ENCODE measurements at regions not wholly inside any gene's neighbourhood (a gene's known extent, or its start where the extent isn't known, plus 50 kb on each side); places are given as distances from the start of the nearest gene placed in this dataset.

DNA sequence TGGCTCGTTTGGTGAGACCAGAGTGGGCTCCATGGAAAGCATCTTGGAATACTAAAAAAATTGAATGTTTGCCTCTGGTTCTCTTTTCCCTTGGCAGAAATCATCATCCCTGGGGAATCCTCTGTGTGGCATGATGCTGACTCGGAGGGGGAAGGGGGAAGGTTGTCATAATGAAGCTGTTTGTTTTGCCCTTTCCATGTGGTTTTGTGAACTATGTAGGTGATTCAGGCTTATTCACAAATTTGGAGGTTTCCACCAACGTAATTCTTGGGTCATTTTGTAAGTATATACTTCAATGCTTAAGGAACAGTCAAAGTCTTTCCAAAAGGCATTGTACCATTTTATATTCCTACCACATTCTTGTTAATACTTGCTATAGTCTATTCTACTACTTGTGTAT is 754.0 kb upstream of the FAT3 start:
- no peak for DNase-seq (ENCODE audit: low spot score)

DNA sequence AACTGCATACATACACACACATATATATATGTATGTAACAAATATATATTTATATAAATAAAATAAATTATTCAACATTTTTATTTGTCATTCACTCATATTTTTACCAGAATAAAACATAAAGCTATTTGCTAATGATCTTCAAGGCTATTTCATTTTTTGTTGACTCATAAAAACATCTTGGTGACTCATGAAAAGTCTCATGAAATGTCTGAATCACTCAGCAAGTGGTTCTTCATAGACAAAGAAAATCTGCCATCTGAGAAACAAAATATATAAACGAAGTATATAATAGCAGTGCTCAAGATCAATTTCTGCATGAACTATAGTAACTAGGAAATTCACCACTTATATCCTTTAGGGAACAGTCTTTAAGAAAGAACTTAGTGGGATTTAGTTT is 764.8 kb upstream of the FAT3 start:
- no peak for DNase-seq (ENCODE audit: low spot score)

DNA sequence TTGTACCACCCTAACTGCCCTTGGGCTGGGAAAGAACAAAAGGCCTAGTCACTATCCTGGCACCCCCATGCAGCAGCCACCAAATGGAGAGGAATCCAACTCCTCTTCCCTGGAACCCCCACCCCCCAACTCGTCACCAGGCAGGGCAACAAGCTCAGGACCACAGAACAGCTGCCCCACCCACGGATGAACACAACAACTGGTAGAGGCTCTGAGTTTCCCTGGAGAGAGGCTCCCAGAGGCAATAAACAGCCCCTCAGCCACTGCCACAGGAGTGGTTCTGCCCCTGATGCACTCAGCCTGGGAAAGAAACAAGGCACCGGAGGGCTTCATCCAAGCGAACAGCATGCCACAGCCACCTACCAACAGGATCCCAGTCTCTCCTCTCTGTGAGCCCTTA is 778.4 kb upstream of the FAT3 start:
- DNase-seq (ENCODE audit: low spot score) = no peak

DNA sequence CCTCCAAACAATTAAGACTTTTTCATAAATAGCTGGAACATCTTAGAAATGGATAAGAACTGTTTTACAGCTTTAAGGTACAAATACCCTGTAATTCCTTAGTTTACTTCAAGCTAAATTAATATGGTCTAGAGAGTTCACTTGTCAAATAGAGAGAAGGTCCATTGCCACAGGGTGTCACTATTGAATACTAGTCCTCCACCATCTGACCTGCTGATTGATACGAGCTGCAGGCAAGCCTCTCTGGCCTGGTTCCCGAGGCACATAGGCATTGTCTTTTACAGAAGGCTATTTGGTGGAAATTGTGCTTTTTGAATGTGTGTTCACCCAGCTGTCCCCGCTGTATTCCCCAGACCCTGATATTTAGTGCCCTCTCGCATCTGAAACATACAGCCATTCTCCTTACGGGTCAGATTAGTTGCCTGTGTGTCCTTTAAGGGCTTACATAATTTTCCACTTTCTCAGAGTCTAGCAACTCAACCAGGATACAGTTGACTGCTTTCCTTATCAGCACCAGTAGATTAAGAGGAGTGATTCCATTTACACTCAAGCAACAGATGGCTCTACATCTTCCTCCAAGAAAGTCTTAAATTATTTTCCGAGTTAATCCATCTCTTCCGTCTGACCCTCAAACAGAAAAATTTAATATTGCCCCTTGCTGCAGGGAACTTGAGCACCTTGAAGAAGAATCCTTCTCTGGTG is 788.8 kb upstream of the FAT3 start:
- DNase-seq (ENCODE audit: low spot score) = no peak

DNA sequence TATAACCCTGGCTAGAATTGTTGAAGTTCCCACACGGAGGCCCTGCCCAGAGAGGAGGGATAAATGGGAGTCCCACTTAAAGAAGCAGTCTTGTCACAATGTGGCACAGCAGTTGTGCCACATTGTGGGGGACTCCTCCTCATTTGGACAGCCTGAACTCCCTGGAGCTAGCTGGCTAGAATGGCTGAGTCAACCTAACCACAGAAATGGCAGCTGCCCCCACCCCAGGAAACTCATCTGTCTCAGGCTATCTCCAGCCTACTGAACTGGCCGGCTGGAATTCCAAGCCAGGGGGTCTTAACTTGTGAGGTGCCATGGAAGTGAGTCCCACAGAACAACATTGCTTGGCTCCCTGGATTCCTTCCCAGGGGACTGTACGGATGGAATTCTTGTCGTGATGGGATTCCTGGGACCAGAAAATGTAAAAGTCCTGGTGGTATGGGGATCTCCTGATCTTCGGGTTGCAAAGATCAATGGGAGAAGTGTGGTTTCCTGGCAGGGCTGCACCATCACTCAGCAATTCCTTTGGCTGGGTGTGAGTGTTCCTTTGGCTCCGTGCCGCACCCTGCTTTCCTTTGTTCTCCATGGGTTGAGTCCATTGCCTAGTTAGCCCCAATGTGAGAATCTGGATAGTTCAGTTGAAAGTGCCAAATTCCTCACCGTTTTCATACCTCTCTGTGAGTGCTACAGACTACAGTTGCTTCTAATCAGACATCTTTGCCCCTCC is 791.2 kb upstream of the FAT3 start:
- DNase-seq (ENCODE audit: low spot score) = no peak

DNA sequence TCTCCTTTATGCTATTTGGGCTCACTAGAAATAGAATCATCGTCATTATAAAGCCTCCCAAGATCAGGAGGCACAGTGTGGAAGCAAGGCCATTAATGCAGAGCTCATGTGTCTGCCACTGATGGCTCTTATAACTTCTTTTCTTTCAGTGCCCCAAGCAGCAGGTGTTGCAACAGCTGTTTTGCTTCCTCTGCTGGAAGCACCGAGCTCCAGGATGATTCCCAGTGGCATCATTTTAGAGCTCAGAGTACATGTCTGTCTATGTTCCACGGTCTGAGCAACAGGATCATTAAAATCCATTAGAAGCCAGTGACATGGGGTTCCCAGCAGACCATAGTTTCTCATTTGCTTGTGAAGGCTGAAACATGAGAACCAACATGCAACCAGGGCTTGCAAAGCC is 803.0 kb upstream of the FAT3 start:
- DNase-seq (ENCODE audit: low spot score) = no peak

DNA sequence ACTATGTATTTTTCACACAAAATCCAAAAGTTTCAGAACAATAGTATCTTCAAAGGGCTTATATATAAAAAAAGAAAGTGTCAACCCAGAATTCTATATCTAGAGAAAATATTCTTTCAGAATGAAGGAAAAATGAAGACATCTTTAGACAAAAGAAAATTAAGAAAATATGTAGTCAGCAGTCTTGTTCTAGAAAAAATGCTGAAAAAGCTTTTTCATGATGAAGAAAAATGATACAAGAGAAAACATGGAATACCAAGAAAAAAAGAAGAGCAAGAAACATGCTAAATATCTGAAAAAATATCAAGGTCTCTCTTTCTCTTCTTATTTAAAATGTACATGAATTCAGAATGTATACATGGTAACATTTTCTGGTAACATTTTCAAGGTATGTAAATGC is 816.8 kb upstream of the FAT3 start:
- DNase-seq (ENCODE audit: low spot score) = no peak

DNA sequence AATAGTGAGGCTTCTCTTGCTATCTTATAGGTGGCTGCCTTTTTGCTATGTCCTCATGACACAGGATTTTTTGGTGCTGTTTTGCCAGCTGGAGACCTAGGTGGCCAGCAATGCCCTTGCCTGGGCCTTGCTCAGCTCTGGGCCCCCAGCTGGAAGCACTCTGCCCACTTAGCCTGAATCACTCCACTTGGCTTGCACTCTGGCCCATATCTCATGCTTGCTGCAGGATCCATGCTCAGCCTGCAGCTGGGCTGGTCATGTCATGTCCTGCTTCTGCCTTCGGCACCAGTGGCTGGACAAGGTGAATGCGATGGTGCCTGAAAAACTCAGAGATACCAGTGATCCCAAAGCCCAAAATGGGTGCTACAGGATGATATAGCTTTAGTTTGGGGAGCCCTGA is 818.6 kb upstream of the FAT3 start:
- DNase-seq (ENCODE audit: low spot score) = no peak

DNA sequence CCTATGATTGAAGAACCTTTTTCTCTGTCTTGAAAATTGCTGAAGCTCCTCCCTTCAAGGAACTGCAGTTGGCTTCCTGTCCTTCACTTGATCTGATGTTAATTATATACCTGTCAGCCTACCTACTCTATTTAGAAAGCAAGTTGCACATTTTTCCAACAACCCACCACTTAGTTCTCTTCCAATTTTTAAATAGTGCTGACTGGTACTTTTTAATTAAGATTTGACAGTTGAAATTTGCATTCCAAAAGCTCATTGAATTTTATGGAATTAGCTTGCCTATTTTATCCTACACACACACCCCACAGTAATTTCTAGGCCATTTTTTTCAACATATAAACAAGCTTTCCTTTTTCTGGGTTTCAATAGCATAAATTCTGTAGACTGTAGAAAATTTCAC is 820.3 kb upstream of the FAT3 start:
- DNase-seq (ENCODE audit: low spot score) = no peak

DNA sequence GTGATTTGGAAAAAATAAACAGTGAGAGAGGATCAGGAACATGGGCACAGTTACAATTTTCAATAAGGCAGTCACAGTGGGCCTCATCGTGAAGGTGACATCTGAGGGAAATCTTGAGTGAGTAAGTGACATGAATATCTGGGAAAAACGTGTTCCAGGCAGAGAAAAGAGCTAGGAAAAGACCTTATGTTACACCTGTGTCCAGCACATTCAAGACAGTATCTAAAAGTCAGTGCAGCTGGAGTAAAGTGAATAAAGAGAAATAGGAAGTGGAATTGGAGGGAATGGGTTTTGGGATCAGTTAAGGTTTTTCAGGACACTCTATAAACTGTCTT is 827.5 kb upstream of the FAT3 start:
- no peak for DNase-seq (ENCODE audit: low spot score)

DNA sequence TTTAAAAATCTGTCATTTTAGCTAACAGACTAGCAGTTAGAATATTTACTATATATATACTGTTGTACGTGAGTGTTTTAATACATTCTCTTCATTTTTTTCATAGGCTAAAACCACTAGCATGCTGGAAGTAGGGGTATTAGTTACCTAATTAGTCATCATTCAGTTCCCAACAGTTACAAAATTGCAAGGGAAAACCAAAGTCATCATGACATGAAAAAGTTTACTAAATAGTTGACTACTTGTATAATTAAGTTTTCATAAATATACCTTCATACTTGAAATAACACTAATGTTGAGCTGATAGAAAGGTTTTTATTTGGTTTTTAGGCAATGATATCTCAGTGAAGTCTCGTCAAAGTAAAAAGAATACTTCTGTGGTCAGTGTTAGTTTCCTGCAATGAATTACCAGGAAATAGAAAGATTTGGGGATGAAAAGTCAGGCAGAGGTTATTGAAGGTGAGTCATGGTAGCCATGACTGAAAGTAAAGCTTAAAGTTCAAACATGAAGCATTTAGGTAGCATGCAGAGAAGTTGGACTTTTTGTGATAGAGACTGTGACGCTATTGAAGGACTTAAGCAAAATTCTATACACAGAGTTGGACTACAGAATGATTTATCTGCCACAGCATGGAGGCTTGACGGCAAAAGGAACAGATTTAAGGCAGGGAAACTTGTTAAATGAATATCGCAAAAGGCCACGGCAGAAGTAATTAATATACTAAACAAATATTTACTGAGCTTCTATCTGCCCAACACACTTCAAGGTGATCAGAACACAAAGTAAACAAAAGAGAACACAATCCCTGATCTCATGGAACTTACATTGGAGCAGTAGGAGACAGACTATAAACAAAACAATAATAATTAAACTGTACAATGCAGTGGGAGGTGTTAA is 828.1 kb upstream of the FAT3 start:
- DNase-seq (ENCODE audit: low spot score) = no peak

DNA sequence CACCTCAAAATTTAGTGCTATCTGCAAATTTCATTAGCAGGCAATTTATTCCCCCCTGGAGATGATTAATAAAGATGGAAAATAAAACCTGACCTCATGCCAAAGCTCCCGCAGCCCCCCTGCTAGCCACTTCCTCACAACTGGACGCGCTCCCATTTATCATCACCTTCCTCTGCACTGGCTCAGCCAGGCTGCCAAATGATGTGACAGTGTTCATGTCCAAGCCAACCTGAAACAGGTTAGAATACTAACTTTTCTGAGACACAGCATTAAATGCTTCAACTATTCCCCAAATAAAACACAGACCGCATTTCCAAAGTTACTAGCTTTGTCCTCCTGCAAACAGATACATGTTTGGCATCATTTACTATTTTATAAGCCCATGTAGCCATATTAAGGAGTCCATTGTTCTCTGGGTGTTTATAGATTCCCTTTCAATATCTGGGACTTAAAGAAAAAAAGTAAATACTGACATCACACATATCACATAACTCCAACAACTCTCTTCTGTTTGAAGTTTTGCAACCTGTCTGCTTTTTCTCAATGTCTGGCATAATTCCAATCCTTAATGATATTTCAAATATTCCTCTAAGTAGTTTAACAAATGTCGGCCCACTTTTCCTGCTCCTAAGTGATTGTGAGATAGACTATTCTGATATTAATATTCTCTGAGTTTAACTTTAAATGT is 829.7 kb upstream of the FAT3 start:
- no peak for DNase-seq (ENCODE audit: low spot score)

DNA sequence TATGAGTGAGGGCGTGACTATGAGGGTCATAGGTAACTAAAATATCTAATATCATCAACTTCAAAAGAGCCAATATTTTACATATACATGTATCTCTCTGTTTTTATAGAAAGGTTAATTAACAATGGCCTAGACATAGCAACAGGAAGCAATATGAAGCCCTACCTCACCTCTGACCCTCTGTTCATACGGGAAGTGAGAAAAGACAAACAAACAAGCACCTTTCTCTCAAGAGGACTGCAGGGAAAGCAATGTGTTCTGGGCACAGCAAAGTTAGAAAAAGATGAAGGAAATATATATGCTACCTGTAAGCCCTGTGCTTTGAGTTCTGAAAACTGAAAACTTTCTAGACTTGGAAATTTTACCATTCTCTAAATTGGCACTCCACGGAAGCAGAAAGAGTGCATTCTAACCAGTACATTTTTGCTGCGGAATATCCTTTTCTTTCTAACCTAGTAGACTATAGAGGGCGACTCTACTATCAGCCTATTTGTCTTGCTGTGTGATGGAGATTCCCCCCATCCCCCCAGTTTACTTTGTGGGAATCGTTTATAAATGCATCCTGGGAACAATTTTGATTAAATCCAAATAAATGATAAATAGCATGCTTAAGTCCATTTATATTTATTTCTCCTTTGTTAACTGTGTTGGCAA is 830.4 kb upstream of the FAT3 start:
- DNase-seq (ENCODE audit: low spot score) = no peak

DNA sequence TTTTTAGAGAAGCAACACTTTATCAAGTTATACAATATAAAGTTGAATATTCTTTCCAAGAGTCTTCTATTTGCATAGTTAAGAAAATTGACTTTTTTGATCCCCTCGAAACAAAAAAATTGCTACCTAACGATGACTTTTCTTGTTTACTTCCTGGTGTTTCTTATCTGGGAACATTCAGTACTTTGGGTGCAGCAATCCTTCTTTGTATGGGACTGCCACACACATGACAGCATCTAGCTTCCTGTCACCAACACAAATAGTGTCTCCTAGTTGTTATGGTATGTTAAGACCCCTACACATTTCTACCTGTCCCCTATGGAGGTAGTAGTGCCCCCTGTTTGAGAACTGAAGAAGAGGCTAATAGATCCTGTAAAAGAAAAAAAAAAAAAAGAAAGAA is 841.7 kb upstream of the FAT3 start:
- DNase-seq (ENCODE audit: low spot score) = no peak

DNA sequence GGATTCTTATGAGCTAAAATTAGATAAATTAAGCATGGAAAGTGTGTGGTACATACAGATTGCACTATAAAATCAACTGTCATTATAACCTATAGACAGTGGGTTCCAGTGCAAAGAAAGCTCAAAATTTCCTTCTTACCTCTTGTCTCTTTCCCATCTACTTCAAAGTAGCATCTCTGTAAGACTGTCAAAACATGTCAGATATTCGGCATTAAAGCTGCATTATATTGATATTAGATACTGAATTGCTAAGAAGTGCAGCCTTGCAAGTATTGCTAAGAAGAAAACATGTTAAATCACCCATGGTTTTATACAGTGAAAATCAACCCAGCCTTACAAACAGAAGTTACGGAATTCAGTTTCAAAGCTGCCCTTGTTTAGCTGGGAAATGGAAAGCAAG is 849.8 kb upstream of the FAT3 start:
- DNase-seq (ENCODE audit: low spot score) = no peak

DNA sequence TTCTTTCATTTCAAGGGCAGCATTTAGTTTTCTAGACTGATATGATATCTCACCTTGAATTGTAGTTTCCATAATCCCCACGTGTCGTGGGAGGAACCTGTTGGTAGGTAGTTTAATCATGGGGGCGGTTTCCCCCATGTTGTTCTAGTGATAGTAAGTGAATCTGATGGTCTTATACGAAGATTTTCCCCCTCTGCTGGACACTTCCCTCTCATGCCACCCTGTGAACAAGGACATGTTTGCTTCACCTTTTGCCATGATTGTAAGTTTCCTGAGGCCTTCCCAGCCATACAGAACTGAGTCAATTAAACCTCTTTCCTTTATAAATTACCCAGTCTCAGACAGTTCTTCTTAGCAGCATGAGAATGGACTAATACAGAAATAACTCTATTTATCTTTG is 851.1 kb upstream of the FAT3 start:
- DNase-seq (ENCODE audit: low spot score) = no peak

DNA sequence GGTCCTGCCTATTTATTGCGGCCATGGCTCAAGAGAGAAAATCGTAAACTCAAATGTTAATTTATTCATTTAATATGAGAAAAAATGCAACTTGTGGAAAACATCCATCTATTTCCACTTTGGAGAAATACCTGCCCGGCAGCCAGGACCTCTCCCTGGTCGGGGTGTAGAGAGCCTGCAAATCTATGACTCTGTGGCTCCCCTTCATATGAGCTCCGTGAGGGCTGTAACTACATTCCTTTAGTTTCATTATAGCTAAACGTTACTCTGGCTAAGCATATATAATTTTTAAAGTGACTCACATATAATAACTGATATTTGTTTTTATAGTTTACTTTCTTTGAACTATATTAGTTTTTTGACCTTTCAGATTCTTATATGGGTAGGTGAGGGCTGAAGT is 857.8 kb upstream of the FAT3 start:
- DNase-seq (ENCODE audit: low spot score) = no peak

DNA sequence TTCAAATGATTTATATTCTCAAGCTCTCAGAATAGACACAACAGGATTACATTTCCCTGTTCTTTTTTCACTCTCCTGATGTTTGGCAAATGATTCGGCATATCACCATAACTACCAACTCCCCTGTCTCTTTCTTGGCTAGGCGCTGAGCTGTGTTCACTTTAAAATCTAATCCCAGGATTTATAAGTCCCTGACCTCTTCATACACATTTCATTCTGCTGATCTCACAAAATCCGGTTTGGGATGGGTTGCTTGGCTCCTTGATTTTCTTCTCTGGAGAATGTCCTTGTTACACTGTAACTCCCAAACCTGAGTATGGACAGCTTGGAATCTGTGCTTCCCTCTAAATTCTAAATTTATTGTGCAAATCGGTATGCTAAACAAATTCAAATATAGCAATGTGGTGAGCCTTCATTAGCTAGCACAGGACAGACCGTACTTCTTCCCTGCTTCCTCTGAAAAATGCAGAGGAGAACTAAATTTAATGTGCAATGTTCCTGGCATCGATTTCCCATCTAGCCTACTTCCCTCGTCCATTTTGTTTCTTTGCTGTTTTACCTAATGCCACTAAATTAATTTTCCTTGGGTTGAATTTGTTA is 858.5 kb upstream of the FAT3 start:
- DNase-seq (ENCODE audit: low spot score) = no peak

DNA sequence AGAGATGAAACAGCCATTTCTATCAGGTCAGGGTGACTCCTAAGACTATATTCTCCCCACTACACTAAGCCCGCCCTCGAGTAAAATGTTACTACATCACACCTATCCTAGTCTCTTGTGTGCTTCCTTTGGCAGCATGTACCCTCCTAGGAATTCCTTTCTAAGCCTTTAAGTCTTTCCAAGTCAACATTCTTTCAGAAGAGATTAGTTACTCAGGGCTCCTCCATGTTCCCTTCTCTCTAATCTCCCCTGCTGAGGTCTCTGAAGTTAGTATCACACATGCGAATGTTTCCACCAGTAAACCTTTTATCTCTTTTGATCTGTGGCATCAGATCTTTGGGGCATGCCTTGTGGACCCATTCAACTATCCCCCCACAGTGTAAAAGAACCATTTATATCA is 873.7 kb upstream of the FAT3 start:
- no peak for DNase-seq (ENCODE audit: low spot score)

DNA sequence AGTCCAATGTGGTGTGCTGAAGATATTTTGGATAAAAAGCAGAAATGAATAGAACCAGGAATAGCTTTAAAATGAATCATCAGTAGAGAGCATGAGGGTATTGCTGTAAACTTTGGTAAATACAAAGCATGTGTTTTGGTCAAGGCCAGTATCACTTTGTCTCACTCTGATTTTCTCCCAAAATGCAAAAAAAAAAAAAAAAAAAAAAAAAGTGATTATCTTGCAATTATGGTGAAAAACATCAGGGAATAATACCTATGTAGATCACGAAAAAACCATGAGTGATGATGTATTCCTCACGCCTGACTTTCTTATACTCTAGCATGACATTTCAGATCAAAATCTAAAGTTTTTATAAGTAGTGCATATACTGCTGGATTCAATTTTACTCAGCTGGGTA is 897.9 kb upstream of the FAT3 start:
- no peak for DNase-seq (ENCODE audit: low spot score)

DNA sequence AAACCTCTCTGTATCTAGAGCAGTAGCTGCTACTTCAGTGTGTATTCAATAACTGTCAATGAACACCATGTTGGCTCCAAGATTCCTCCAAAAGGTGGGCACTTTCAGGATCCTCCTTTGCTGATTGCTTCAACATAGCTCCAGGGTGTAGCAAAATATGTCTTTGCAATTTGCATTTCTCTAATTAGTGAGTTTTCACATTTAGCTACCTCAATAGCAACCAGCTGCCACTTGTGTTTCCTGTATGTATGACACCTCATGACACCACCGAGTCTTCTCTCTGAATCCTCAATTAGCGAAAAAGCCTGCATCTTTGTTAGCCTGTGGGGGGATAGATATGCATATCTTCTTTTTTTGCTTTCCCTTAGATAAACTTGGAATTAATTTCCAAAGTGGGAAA is 898.3 kb upstream of the FAT3 start:
- no peak for DNase-seq (ENCODE audit: low spot score)

DNA sequence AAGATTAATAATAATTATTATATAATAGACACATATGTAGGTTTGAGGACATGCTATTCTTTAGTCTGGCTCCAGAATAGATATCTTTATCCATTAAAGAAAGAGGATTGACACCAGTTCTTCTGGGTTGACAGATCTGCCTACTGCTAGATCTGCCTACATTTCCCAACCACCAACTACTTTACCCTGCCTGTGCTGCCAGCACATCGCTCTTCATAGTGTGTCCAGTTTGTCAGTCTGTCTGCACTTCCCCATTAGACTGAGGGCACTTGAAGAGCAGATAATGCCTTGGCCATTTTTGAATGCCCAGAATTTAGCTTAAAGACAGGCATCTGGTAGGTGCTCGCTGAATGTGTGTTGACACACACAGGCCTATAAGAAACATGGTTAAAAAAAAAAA is 910.1 kb upstream of the FAT3 start:
- no peak for DNase-seq (ENCODE audit: low spot score)
